SJCRH30 (cell line): ENCODE measurements at regions not wholly inside any gene's neighbourhood (a gene's known extent, or its start where the extent isn't known, plus 50 kb on each side); places are given as distances from the start of the nearest gene placed in this dataset.

Experiments used
- DNase-seq, 2 experiments: peaks; one replicate each; pipeline ENCODE4 v3.0.0-alpha.2; 2015 to 2020
- H3K27ac ChIP-seq: fragments of 250-450 bp; sonication (Bioruptor Pico); 2 replicates; pipeline ENCODE4 v1.5.1; 2020; ENCODE audit warnings: mild to moderate bottlenecking, moderate library complexity
- H3K27me3 ChIP-seq: fragments of 250-450 bp; sonication (Bioruptor Pico); 2 replicates; pipeline ENCODE4 v1.5.1; 2020; ENCODE audit warnings: mild to moderate bottlenecking, moderate library complexity
- H3K36me3 ChIP-seq: fragments of 250-450 bp; sonication (Bioruptor Pico); 2 replicates; pipeline ENCODE4 v1.5.1; 2020; ENCODE audit warnings: mild to moderate bottlenecking, moderate library complexity
- H3K4me1 ChIP-seq: fragments of 250-450 bp; sonication (Bioruptor Pico); 2 replicates; pipeline ENCODE4 v1.5.1; 2020; ENCODE audit warnings: mild to moderate bottlenecking, moderate library complexity
- H3K4me3 ChIP-seq: fragments of 250-450 bp; sonication (Bioruptor Pico); 2 replicates; pipeline ENCODE4 v1.5.1; 2020; ENCODE audit warnings: mild to moderate bottlenecking, moderate library complexity
- H3K9me3 ChIP-seq: fragments of 250-450 bp; sonication (Bioruptor Pico); replicated peaks from 2 replicates; pipeline ENCODE4 v1.5.1; 2020; ENCODE audit warnings: mild to moderate bottlenecking, moderate library complexity

GRCh38 chr11:134633276-134633675 lies 221.2 kb upstream of the B3GAT1 start:
- Histone ChIP-seq H3K4me1 (no peaks in the 10 kb centered on the region), H3K9me3 (no peaks in the 10 kb centered on the region), H3K36me3 (no peaks in the 10 kb centered on the region), H3K4me3 (no peak overlapping the region), H3K27ac (no peak overlapping the region), H3K27me3 (peaks cover 34% of the 10 kb centered on the region; the same call in 1 of the 2 replicates)
- no peak for DNase-seq

- no peaks in the 10 kb centered on the region for H3K4me1 ChIP-seq
- peaks cover 30% of the 10 kb centered on the region; the same call in 1 of the 2 replicates for H3K27me3 ChIP-seq
- no peak overlapping the region for H3K27ac ChIP-seq
- no peaks in the 10 kb centered on the region for H3K9me3 ChIP-seq
- no peak for DNase-seq
- H3K4me3 ChIP-seq = no peak overlapping the region
- no peaks in the 10 kb centered on the region for H3K36me3 ChIP-seq
Observed at GRCh38 chr11:134632347-134633119, 220.5 kb upstream of the B3GAT1 start.

- H3K4me3 ChIP-seq = no peak overlapping the region
- no peak for DNase-seq
- no peaks in the 10 kb centered on the region for H3K36me3 ChIP-seq
- H3K27ac ChIP-seq = no peak overlapping the region
- H3K4me1 ChIP-seq = no peaks in the 10 kb centered on the region
- peaks cover 23% of the 10 kb centered on the region; the same call in 1 of the 2 replicates for H3K27me3 ChIP-seq
- no peaks in the 10 kb centered on the region for H3K9me3 ChIP-seq
Observed at GRCh38 chr11:134630861-134631260, 218.8 kb upstream of the B3GAT1 start.

- H3K36me3 ChIP-seq = no peaks in the 10 kb centered on the region
- H3K4me3 ChIP-seq = no peak overlapping the region
- H3K4me1 ChIP-seq = no peaks in the 10 kb centered on the region
- H3K27ac ChIP-seq = no peak overlapping the region
- H3K27me3 ChIP-seq = peaks cover 4% of the 10 kb centered on the region; the same call in 1 of the 2 replicates
- H3K9me3 ChIP-seq = no peaks in the 10 kb centered on the region
- DNase-seq = no peak
Observed at GRCh38 chr11:134628426-134628825, 216.4 kb upstream of the B3GAT1 start.

GRCh38 chr11:134626032-134626431 lies 214.0 kb upstream of the B3GAT1 start:
- no peaks in the 10 kb centered on the region for H3K4me1 ChIP-seq
- no peaks in the 10 kb centered on the region for H3K9me3 ChIP-seq
- H3K27ac ChIP-seq = no peak overlapping the region
- no peaks in the 10 kb centered on the region for H3K27me3 ChIP-seq
- no peak for DNase-seq
- H3K36me3 ChIP-seq = no peaks in the 10 kb centered on the region
- no peak overlapping the region for H3K4me3 ChIP-seq

- no peak overlapping the region for H3K4me3 ChIP-seq
- no peak overlapping the region for H3K27ac ChIP-seq
- no peaks in the 10 kb centered on the region for H3K4me1 ChIP-seq
Observed at GRCh38 chr11:134625631-134626030, 213.6 kb upstream of the B3GAT1 start.

GRCh38 chr11:134625151-134625550 lies 213.1 kb upstream of the B3GAT1 start:
- H3K27me3 ChIP-seq = no peaks in the 10 kb centered on the region
- no peak for DNase-seq
- H3K4me1 ChIP-seq = no peaks in the 10 kb centered on the region
- H3K36me3 ChIP-seq = no peaks in the 10 kb centered on the region
- no peak overlapping the region for H3K27ac ChIP-seq
- no peaks in the 10 kb centered on the region for H3K9me3 ChIP-seq
- no peak overlapping the region for H3K4me3 ChIP-seq

More at GRCh38 chr11:134625631-134626030, 213.6 kb upstream of the B3GAT1 start:
- Histone ChIP-seq H3K36me3 (no peaks in the 10 kb centered on the region), H3K9me3 (no peaks in the 10 kb centered on the region), H3K27me3 (no peaks in the 10 kb centered on the region)
- DNase-seq = no peak

GRCh38 chr11:134624166-134624920 lies 212.3 kb upstream of the B3GAT1 start:
- no peaks in the 10 kb centered on the region; the same call in 1 of the 2 replicates for H3K27me3 ChIP-seq
- no peak overlapping the region for H3K27ac ChIP-seq
- no peaks in the 10 kb centered on the region for H3K4me1 ChIP-seq
- H3K36me3 ChIP-seq = no peaks in the 10 kb centered on the region
- no peaks in the 10 kb centered on the region for H3K9me3 ChIP-seq
- no peak for DNase-seq
- H3K4me3 ChIP-seq = no peak overlapping the region

GRCh38 chr11:134623711-134624110 lies 211.7 kb upstream of the B3GAT1 start:
- no peaks in the 10 kb centered on the region for H3K36me3 ChIP-seq

GRCh38 chr11:134622458-134622857 lies 210.4 kb upstream of the B3GAT1 start:
- no peaks in the 10 kb centered on the region for H3K9me3 ChIP-seq
- no peak for DNase-seq
- H3K27me3 ChIP-seq = no peaks in the 10 kb centered on the region; the same call in 1 of the 2 replicates
- H3K4me3 ChIP-seq = no peak overlapping the region
- H3K4me1 ChIP-seq = no peaks in the 10 kb centered on the region
- no peak overlapping the region for H3K27ac ChIP-seq
- no peaks in the 10 kb centered on the region for H3K36me3 ChIP-seq

More at GRCh38 chr11:134623711-134624110, 211.7 kb upstream of the B3GAT1 start:
- DNase-seq = peak in 1 of 2 experiments; percentile 16
- H3K4me1 ChIP-seq = no peaks in the 10 kb centered on the region
- no peak overlapping the region for H3K4me3 ChIP-seq
- no peaks in the 10 kb centered on the region; the same call in 1 of the 2 replicates for H3K27me3 ChIP-seq
- no peak overlapping the region for H3K27ac ChIP-seq
- H3K9me3 ChIP-seq = no peaks in the 10 kb centered on the region

- H3K27me3 ChIP-seq = no peaks in the 10 kb centered on the region; the same call in 1 of the 2 replicates
- no peaks in the 10 kb centered on the region for H3K9me3 ChIP-seq
- H3K4me1 ChIP-seq = no peaks in the 10 kb centered on the region
- H3K4me3 ChIP-seq = no peak overlapping the region
- no peaks in the 10 kb centered on the region for H3K36me3 ChIP-seq
- DNase-seq = no peak
- H3K27ac ChIP-seq = no peak overlapping the region
Observed at GRCh38 chr11:134617360-134617759, 205.3 kb upstream of the B3GAT1 start.

GRCh38 chr11:134616038-134616437 lies 204.0 kb upstream of the B3GAT1 start:
- H3K36me3 ChIP-seq = no peaks in the 10 kb centered on the region
- H3K4me1 ChIP-seq = no peaks in the 10 kb centered on the region
- H3K27me3 ChIP-seq = peaks cover 2% of the 10 kb centered on the region; the same call in 1 of the 2 replicates
- DNase-seq = no peak
- no peaks in the 10 kb centered on the region for H3K9me3 ChIP-seq
- H3K27ac ChIP-seq = no peak overlapping the region
- H3K4me3 ChIP-seq = no peak overlapping the region

GRCh38 chr11:134615041-134615615 lies 203.1 kb upstream of the B3GAT1 start:
- peaks cover 9% of the 10 kb centered on the region; the same call in 1 of the 2 replicates for H3K27me3 ChIP-seq
- no peak overlapping the region for H3K27ac ChIP-seq
- no peaks in the 10 kb centered on the region for H3K9me3 ChIP-seq
- no peak overlapping the region for H3K4me3 ChIP-seq
- DNase-seq = no peak
- H3K4me1 ChIP-seq = no peaks in the 10 kb centered on the region
- H3K36me3 ChIP-seq = no peaks in the 10 kb centered on the region

GRCh38 chr11:134614141-134614540 lies 202.1 kb upstream of the B3GAT1 start:
- H3K4me1 ChIP-seq = no peaks in the 10 kb centered on the region
- no peak overlapping the region for H3K4me3 ChIP-seq
- H3K36me3 ChIP-seq = no peaks in the 10 kb centered on the region
- H3K27me3 ChIP-seq = peaks cover 14% of the 10 kb centered on the region; the same call in 1 of the 2 replicates
- no peak for DNase-seq
- no peaks in the 10 kb centered on the region for H3K9me3 ChIP-seq
- H3K27ac ChIP-seq = no peak overlapping the region

GRCh38 chr11:134613646-134614045 lies 201.6 kb upstream of the B3GAT1 start:
- no peak for DNase-seq
- no peaks in the 10 kb centered on the region for H3K9me3 ChIP-seq
- H3K27ac ChIP-seq = no peak overlapping the region

More at GRCh38 chr11:134613646-134614045, 201.6 kb upstream of the B3GAT1 start:
- H3K4me1 ChIP-seq = no peaks in the 10 kb centered on the region
- no peak overlapping the region for H3K4me3 ChIP-seq
- H3K36me3 ChIP-seq = no peaks in the 10 kb centered on the region
- H3K27me3 ChIP-seq = peaks cover 19% of the 10 kb centered on the region
